ENCODE measurements at regions not wholly inside any gene's neighbourhood (a gene's known extent, or its start where the extent isn't known, plus 50 kb on each side); places are given as distances from the start of the nearest gene placed in this dataset.

- no peak for DNase-seq
Observed at GRCh38 chr12:41737423-41737822, 407.3 kb downstream of the GXYLT1 start.

DNA sequence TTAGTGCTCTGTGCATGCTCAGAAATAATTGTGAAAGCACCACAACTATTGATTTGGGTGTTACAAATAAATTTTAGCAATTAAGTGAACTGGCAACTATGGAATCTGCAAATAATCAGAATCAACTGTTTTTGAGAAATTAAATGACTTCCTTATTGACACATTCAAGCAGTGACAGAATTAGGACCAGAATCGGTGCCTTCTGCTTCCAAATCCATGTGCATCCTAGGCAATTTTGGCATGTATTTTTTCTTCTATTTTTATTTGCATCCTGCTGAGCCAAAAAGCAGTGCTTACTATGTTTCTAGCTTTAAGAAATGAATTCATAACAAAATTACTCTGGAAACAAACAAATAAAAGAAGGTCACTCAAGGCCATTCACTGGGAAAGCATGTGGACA is 408.2 kb downstream of the GXYLT1 start:
- no peak for DNase-seq

- DNase-seq, result no peak
Observed at GRCh38 chr12:41731691-41732090, 413.0 kb downstream of the GXYLT1 start.

DNA sequence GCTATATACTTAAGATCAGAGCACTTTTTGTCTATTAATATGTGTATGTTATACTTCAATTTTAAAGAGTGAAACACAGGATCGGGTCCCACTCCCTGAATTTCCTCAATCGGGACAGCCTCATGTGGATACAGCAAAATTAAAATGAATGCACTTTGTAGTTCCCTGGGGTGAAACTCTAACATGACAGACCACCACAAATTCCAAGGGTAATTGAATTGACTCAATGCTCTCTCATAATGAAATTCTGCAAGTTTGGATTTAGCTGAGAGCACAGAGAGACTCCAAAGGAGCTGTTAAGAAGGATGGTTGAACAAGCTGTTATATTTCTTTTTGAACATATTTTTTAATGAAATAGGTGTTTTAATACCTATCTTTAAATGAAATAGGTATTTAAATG is 413.6 kb downstream of the GXYLT1 start:
- no peak for DNase-seq

DNA sequence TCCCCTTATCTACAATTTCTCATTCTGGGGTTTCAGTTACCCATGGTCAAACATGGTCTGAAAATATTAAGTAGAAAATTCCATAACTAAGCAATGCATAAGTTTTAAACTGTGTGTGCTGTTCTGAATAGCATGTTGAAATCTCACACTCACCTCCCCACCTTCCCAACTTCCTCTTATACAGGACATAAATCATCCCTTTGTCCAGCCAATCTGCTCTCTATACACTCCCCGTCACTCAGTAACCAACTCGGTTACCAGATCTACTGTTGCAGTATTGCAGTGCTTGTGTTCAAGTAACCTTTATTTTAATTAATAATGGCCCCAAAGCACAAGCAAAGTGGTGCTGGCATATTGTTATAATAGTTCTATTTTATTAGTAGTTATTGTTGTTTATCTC is 420.5 kb downstream of the GXYLT1 start:
- DNase-seq, result no peak

- no peak for DNase-seq
Observed at GRCh38 chr12:41719214-41719613, 425.5 kb downstream of the GXYLT1 start.

DNA sequence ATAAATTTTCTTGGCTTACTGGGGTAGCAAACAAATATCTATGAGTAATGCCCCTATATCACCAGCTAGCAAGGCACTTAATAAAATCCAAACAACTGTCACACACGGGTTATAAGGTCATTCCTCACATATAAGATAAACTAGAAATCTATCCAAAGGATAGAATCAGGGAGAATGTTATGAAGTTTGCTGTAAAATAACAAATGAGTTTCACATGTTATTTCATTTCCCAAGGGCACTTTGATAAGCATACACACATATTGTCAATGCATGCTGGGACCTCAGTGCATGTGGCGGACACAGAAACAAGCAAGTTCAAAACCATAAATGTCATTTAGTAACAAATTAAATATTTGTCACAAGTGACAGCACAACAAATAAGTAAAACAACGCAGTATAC is 429.4 kb downstream of the GXYLT1 start:
- no peak for DNase-seq

DNA sequence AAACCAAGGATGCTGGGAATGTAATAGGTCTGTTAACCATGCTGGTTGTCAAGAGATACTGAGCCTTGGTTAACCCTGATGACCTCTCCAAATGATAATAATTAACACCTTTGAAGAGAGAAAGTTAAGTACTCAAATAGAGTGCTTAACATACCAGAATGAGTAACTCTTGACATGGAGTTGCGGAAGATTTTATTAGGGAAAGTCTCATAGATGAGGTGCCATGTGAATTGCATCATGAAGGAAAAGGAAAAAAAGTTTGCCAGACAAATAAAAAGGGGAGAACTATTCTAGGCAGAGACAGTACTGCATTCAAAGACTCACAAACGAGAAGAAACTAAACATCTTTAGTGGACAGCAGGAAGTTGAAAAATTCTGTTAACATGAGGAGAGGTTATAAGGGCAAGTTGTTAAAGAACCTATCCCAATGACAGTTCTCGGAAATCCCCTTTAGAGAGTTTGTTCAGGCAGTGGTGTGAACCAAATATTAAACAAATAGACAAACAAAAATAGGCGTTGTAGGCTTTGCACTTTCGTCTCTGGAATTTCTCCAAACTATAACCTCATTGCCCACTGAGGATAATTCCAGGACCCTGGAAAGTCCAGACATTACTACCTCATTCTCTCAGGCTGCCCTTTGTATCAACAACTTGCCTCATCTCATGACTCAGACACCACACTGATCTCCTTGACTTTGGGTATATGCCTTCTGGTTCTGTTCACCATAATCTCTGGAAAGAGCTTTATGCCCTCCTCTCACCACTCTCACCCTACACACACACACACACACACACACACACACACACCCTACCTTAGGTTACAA is 435.0 kb downstream of the GXYLT1 start:
- no peak for DNase-seq

DNA sequence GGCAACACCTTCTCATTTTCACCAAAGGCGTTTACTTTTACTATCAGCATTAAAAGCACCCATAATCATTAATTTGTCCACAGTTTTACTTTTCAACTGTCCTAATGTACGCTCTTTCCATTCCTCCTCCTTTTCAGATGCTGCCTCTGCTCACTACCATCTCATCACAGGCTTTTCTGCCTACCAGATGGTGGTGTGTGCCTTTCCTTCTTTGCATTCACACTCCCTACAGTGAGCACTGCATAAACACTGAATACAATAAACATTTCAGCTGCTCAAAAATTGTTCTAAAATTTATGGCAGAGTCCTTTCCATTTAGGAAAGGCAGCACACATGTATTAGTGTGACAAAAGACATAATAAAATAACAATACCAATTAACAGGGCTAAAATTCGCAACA is 435.7 kb downstream of the GXYLT1 start:
- DNase-seq, result no peak

GRCh38 chr12:41706376-41706775 is 438.3 kb downstream of the GXYLT1 start:
- no peak for DNase-seq

- DNase-seq, result no peak
Observed at GRCh38 chr12:41701943-41702601, 442.6 kb downstream of the GXYLT1 start.

- DNase-seq, result no peak
Observed at GRCh38 chr12:41700940-41701339, 443.7 kb downstream of the GXYLT1 start.

DNA sequence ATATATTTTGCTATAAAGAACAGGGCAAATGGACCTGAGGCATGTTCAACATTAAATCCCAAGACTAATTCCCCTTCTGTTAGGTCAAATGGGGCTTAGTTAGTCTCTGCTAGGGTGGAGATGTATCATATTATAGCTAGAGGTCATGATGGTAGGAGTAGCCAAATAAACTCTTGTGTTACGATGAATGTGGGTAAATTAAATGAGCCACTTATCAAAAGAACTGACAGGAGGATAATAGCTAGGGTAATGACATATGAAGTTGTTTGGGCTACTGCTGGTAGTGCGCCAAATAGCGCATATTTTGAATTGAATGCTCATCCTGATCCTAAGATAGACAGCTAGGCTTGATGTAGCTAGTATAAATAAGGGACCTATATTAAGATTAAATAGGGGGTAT is 445.0 kb downstream of the GXYLT1 start:
- no peak for DNase-seq

DNA sequence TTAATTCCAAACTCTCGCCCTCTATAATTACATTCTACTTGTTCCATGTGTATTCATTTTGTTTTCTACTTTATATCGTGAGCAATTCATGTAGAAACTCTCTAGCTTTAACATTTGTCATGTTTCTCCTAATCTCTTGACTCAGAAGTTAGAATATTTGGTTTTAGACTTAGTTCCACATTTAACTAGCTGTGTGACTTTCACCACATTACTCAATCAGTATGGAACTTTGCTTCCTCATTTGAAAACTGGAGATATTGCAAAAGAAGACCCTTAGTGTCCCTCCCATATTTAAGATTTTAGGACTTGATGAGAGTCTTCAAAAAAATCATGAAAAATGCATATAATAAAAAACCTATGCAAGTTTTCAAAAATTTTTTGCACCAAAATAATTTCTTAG is 447.5 kb downstream of the GXYLT1 start:
- DNase-seq, result no peak

DNA sequence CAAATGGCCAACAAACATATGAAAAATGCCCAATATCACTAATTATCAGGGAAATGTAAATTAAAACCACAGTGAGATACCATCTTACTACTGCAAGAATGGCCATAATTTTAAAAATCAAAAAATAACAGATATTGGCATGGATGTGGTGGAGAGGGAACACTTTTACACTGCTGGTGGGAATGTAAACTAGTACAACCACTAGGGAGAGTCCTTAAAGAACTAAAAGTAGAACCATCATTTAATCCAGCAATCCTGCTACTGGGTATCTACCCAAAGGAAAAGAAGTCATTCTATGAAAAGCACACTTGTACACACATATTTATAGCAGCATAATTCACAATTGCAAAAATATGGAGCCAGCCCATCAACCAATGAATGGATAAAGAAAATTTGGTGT is 459.7 kb downstream of the GXYLT1 start:
- DNase-seq, result no peak

DNA sequence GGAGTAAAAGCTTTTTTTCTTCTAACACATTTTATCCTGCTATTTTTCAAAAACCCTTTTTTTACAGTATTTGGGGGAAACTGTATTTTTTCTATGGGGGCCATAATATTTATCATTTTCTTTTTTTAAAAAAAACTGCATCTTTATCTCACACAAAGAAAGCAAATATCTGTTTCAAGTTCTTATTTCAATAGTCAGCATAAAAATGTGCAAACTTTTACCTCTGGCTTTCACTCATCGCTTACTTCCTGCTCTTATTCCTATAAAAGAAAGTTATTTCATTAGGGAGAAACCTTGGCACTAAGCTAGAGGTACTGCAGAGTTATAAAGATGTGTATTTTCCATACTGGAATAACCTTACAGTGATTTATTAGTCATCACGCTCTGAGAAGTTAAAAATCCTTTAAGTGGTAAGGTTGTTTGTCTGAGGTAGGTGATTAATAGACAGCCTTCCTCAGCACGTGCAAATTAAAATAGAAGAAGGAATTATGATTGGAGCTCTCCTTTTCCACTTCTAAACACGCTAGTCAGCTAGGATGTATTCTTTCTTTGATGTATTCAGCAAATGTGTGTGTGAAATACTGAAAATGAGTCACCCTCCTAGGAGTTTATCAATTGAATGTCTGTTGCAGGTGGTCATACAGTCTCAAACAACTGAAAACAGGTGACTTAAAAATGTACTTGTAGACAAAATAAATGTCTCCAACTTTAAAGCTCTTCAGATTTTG is 461.0 kb downstream of the GXYLT1 start:
- no peak for DNase-seq

GRCh38 chr12:41683023-41683422 is 461.7 kb downstream of the GXYLT1 start:
- no peak for DNase-seq

DNA sequence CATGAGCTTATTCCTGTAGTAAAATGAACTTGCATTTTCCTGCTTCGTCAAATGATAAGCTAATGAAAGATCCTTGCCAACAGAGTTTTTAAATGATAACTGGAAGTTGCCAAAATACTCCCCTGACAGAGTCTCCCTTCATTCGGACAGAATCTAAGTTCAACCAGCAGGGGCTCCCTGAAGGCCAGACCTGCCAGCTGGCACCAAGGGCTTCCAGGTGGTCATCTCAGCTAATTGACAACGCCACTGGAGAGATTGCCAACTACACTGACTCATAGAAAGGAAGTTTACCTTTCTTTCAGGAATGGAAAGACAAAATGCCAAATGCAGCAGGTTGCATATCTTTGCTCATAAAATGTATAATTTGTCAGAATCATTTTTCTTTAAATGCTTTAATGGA is 462.8 kb downstream of the GXYLT1 start:
- no peak for DNase-seq

GRCh38 chr12:41680155-41680554 is 464.5 kb downstream of the GXYLT1 start:
- no peak for DNase-seq

DNA sequence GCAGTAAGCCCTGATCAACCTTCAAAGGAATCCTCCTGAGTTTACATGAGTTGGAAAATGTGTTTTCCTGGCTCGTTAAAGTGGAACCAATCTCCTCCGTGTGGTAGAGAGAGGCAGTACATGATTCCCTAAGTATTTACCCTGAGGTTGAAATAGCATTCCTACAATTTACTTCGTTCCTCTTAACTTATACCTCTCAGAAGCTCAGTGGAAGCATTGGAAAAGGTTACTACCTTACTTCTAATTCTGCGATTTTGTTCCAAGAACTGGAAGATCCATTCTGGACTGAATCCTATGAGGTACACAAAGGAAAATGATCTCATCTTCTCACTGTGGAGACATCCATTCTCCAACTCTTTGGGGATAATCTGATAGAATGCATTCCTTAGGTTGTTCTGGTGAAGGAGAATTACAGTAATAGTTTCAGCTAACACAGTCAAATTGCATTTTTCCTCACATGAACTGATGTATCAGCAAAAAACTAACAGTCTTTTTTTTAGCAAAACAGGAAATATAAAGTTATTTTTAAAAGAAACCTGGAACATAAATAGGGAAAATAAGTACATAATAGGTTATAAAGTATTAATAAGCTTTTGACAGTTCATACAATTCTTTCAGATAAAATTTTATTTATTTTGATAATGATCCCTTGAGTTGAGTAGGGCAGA is 475.6 kb downstream of the PDZRN4 start:
- DNase-seq, result no peak

GRCh38 chr12:41661141-41661765 is 473.1 kb downstream of the PDZRN4 start:
- no peak for DNase-seq

GRCh38 chr12:41656454-41656853 is 468.3 kb downstream of the PDZRN4 start:
- no peak for DNase-seq

Measured in HCEC 1CT (cell line).